Coronary artery (tissue), 2 donors: ENCODE measurements at regions not wholly inside any gene's neighbourhood (a gene's known extent, or its start where the extent isn't known, plus 50 kb on each side); places are given as distances from the start of the nearest gene placed in this dataset.

ENCODE experiments used
- DNase-seq: peaks from one replicate; pipeline ENCODE4 v3.0.0-alpha.2; 2017; ENCODE audit warnings: low spot score
- H3K27ac ChIP-seq, 2 donors: fragments of 200-600 bp; sonication (generic); one replicate each; pipeline ENCODE4 v1.5.1; 2016 to 2019
- H3K4me3 ChIP-seq: fragments of 200-600 bp; sonication (generic); 2 replicates; pipeline ENCODE4 v1.5.1; 2016; ENCODE audit warnings: mild to moderate bottlenecking, moderate library complexity
- TF ChIP-seq, protein P1 (sequence below): fragments of 200-600 bp; sonication (generic); IDR thresholded peaks from one replicate; pipeline ENCODE4 v1.5.1; 2019; ENCODE audit warnings: antibody characterized with exemption

DNA sequence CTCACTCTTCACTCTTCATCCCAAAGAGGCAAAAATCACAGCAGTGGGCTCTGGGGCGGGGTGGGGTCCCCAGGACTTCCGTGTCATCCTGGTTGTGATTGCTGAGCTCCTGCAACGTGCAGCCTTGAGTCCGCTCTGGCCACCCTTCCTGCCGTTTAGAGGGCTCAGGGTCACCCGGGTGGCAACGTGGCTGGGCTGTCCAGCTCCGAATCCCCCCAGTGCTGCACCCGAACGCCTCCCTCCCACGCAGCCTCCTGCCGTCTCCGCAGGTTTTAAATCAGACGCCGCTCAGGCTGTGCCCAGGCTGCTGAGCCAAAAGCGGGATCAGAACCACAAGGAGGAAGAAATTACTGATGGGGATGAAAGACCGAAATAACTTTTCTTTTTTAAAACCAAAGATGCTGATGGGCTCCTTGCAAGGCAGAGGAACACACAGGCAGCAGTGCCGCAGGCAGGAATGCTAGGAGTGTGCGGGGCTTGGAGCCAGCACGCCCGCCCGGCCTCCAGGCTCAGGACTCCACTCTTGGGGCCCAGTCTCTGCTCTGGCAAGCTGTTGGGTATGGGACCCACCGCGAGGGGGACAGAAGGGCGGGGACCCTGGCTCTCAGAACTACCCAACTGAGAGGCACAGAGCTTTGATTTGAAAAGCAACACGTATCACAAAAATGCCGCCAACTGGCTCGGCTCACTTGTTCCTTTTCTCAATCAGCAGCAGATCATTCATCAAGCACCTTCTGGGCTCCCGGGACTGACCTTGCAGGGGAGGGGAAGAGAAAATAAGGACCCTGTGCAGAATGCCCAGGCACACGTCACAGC, 313.0 kb downstream of the CTTN start:
- DNase-seq, result no peak
- no peak overlapping the region for H3K4me3 ChIP-seq
- H3K27ac ChIP-seq, result no peak overlapping the region
- TF ChIP-seq, protein P1, sequence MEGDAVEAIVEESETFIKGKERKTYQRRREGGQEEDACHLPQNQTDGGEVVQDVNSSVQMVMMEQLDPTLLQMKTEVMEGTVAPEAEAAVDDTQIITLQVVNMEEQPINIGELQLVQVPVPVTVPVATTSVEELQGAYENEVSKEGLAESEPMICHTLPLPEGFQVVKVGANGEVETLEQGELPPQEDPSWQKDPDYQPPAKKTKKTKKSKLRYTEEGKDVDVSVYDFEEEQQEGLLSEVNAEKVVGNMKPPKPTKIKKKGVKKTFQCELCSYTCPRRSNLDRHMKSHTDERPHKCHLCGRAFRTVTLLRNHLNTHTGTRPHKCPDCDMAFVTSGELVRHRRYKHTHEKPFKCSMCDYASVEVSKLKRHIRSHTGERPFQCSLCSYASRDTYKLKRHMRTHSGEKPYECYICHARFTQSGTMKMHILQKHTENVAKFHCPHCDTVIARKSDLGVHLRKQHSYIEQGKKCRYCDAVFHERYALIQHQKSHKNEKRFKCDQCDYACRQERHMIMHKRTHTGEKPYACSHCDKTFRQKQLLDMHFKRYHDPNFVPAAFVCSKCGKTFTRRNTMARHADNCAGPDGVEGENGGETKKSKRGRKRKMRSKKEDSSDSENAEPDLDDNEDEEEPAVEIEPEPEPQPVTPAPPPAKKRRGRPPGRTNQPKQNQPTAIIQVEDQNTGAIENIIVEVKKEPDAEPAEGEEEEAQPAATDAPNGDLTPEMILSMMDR, result no peak

DNA sequence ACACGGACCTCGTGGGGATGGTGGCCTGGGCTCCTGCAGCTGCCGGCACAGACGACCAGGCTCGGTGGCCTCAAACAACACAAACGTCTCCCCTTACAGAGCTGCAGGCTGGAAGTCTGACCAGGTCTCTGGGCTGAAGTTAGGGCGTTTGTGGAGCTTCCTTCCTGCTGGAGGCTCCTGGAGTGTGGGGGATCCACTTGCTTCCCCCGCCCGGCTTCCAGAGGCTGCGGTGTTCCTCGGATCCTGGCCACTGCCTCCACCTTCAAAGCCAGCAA, 313.5 kb downstream of the CTTN start:
- TF ChIP-seq, protein P1, result no peak
- H3K27ac ChIP-seq, result no peak overlapping the region
- no peak for DNase-seq
- no peak overlapping the region for H3K4me3 ChIP-seq

DNA sequence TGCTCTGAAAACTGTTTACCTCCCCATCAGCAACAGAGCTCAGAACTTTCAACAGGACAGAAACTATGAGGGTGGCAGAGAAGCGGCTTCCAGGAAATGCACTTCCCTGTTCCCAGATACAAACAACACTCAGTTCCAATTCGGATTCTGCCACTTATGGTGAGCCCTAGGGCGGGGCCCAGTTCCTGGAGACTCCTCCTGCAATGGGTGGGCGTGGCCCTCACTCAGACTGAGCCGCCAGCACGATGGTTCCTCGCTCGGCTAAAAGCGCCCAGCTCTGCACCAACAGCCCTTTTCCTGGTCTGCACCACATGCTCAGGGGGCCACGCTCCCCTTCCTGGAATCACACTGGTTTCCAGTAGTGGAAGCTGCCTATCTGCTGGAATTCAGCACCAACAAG, 314.1 kb downstream of the CTTN start:
- Histone ChIP-seq H3K27ac (no peak overlapping the region), H3K4me3 (no peak overlapping the region)
- no peak for DNase-seq
- TF ChIP-seq, protein P1, result no peak

DNA sequence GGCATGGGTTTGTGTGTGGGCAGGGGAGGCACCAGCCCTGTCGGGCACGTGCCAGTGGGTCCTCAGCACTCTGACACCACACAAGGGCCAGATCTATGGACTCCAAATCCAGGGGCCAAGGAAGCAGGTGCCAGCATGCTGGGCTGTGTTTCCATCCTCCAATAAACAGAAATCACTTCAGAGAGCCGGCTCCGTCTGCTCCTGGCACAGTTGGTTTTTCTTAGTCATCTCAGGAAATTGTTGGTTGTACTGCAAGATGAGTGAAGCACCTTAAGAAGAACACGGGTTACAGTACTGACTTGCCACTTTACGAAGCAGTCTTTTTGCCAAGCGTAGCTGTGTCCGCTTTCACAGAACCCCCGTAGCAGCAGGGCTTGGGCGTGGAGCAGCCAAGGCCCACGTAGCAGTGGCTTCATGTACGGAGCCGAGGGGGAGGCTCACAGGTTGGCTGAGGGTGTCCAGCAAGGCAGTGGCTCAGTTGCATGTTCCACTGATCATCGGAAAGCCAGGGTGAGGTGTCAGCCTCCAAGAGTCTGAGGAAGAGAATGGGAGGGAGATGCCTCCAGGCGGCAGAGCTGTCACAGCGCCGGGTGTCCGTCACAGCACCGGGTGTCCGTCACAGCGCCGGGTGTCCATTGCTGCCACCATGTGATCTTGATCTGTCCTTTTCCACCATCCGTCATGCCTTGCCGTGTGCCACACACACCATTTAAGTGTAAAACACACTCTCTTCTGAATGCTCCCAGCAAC, 314.9 kb downstream of the CTTN start:
- H3K27ac ChIP-seq, result no peak overlapping the region
- H3K4me3 ChIP-seq, result no peak overlapping the region
- DNase-seq, result no peak
- TF ChIP-seq, protein P1, result no peak

DNA sequence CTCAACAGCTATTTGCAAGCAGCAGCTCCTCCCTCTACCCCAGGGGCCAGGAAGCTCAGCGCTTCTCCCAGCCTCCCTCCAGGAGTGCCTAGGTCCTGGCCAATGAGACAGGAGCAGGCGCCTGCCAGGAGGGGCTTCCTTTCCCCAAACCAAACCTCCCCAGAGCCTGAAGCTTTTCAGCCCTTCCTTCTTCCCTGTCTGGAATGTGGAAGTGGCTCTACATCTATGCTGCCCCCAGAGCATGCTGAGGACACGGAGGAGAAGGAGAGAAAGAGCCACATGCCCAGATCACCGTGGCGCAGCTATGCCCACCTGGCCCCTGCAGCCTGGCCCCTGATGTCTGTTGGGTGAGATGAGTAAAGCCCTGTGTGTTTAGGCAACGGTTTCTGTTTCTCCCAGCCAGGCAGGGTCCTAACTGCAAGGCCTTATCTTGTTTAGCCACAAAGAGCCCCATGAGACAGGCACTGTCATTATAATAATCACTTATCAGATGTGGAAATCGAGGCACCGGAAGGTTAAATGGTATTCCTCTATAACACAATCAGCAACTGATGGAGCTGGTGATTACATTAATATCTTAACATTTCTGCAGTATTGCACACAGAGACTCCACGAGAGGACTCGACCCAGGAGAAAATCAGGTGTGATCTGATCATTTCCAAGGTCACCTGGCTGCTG, 315.8 kb downstream of the CTTN start:
- TF ChIP-seq, protein P1, result no peak
- no peak for DNase-seq
- no peak overlapping the region for H3K4me3 ChIP-seq
- no peak overlapping the region for H3K27ac ChIP-seq

DNA sequence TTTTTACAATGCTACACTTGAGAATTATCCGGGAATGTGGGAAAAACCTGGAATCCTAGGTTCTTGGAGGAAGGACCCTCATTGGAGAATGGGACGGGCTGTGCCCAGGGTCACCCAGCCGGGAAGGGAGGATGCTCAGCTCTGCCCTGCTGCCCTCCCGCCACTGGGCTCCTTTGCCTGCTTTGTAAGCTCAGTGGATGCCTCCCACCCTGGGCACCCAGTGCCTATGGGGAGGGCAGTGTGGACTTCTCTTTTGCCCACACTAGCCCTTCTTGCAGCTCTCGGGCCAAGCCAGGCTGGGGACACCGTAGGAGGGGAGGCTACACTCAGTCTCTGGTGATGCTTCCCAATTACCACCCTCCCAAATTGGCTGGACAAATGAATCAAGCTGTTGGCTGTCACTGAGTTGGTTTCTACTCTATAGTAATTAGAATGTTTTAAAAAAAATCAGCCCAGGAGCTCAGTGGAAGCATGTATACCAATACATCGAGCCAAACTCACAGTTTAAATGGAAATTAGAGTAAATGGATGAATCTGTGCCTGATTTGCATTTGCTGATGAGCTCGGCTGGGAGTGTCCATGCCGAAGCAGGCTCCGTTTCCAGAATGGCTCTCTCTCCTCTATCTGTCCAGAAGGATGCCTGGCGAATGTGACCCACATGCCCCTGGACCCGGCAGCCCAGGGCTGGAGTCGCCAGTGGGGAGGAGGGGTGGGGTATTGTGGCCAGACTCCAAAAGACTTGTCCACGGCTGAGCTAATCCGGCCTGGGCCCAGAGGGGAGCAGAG, 317.0 kb downstream of the CTTN start:
- no peak for DNase-seq
- TF ChIP-seq, protein P1, result no peak
- Histone ChIP-seq H3K27ac (no peak overlapping the region), H3K4me3 (no peak overlapping the region)
